Fibroblast of lung (primary cell): ENCODE measurements at regions not wholly inside any gene's neighbourhood (a gene's known extent, or its start where the extent isn't known, plus 50 kb on each side); places are given as distances from the start of the nearest gene placed in this dataset.

Source experiments
- DNase-seq, 2 donors: peaks; one replicate each; pipeline versions ENCODE4 v3.0.0 to v3.0.0-alpha.2; 2010; ENCODE audit warnings: low read depth in 2 of 2
- H2AFZ ChIP-seq: 2 replicates; pipeline ENCODE4 v1.5.1; 2012; ENCODE audit warnings: low read length, control low read depth, inconsistent platforms
- H3K27ac ChIP-seq: 2 replicates; pipeline ENCODE4 v1.5.1; 2011; ENCODE audit warnings: low read length, control low read depth; ENCODE audit not compliant: insufficient read depth
- H3K27me3 ChIP-seq: 2 replicates; pipeline ENCODE4 v1.5.1; 2011; ENCODE audit warnings: mild to moderate bottlenecking, low read length; ENCODE audit not compliant: control insufficient read depth, insufficient read depth
- H3K36me3 ChIP-seq: 2 replicates; pipeline ENCODE4 v1.5.1; 2011; ENCODE audit warnings: low read length; ENCODE audit not compliant: control insufficient read depth, insufficient read depth
- H3K4me1 ChIP-seq: 2 replicates; pipeline ENCODE4 v1.5.1; 2011; ENCODE audit warnings: low read length; ENCODE audit not compliant: control insufficient read depth, insufficient read depth; ENCODE audit errors: extremely low read depth
- H3K4me2 ChIP-seq: 2 replicates; pipeline ENCODE4 v1.5.1; 2011; ENCODE audit warnings: low read length, control low read depth; ENCODE audit not compliant: insufficient read depth; ENCODE audit errors: extremely low read depth
- H3K4me3 ChIP-seq, 4 experiments: fragments of 200-600 bp in 1 of 4; sonication (generic) in 1 of 4; replicated peaks in 1 of 4; 2 replicates each; pipeline ENCODE4 v1.5.1; 2011 to 2016; ENCODE audit warnings: low read length in 4 of 4, low read depth in 3 of 4, mild to moderate bottlenecking in 3 of 4, control low read depth in 2 of 4, inconsistent platforms in 1 of 4, mixed read lengths in 1 of 4; ENCODE audit not compliant: insufficient read depth in 1 of 4; ENCODE audit errors: control extremely low read depth in 1 of 4
- H3K79me2 ChIP-seq: 2 replicates; pipeline ENCODE4 v1.5.1; 2012; ENCODE audit warnings: mild to moderate bottlenecking, low read length, inconsistent platforms; ENCODE audit not compliant: control insufficient read depth, insufficient read depth
- H3K9ac ChIP-seq: 2 replicates; pipeline ENCODE4 v1.5.1; 2011; ENCODE audit warnings: mild to moderate bottlenecking, low read length, control low read depth; ENCODE audit not compliant: insufficient read depth
- H3K9me3 ChIP-seq: 2 replicates; pipeline ENCODE4 v1.5.1; 2012; ENCODE audit warnings: low read depth, low read length; ENCODE audit not compliant: control insufficient read depth, insufficient read depth
- H4K20me1 ChIP-seq: 2 replicates; pipeline ENCODE4 v1.5.1; 2011; ENCODE audit warnings: low read length; ENCODE audit not compliant: control insufficient read depth, insufficient read depth; ENCODE audit errors: extremely low read depth
- EZH2 ChIP-seq: IDR thresholded peaks from 2 replicates; pipeline ENCODE4 v1.5.1; 2012; ENCODE audit warnings: low read length, control low read depth, mild to moderate bottlenecking; ENCODE audit errors: missing control alignments
- TF ChIP-seq, protein P1 (sequence below), 2 donors: IDR thresholded peaks in 1 of 2; conservative IDR thresholded peaks in 1 of 2; 1 replicate in 1 of 2; 2 replicates in 1 of 2; pipeline ENCODE4 v1.5.1; 2011 to 2012; ENCODE audit warnings: low read length in 2 of 2, control low read depth in 1 of 2, inconsistent platforms in 1 of 2, low read depth in 1 of 2, mild to moderate bottlenecking in 1 of 2

DNA sequence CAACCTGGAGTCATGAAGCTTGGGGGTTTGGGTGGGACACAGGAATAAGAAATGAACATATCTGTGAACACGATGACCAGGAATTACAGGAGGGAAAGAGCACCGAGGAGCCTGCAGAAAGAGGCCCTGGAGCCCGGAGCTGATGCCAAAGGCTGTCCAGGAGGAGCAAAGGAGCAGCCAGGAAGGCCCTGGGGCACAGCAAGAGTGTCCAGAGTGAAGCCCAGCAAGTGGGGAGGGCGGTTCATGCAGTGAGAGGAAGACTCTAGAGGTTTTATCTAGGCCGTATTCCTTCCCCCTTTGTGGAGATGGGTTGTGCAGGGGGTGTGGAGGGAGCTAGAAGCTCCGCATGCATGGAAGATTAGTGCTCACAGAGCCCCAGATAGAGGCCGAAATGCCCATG is 318.4 kb downstream of the GADD45G start:
- Histone ChIP-seq H3K9ac (no peak overlapping the region), H2AFZ (no peak overlapping the region), H4K20me1 (no peaks in the 10 kb centered on the region), H3K9me3 (no peaks in the 10 kb centered on the region), H3K27ac (no peak overlapping the region), H3K36me3 (no peaks in the 10 kb centered on the region), H3K27me3 (peaks cover 3% of the 10 kb centered on the region), H3K79me2 (no peaks in the 10 kb centered on the region), H3K4me2 (no peak overlapping the region), H3K4me3 (no peak overlapping the region), H3K4me1 (no peaks in the 10 kb centered on the region)
- no peak for TF ChIP-seq EZH2
- TF ChIP-seq, protein P1, sequence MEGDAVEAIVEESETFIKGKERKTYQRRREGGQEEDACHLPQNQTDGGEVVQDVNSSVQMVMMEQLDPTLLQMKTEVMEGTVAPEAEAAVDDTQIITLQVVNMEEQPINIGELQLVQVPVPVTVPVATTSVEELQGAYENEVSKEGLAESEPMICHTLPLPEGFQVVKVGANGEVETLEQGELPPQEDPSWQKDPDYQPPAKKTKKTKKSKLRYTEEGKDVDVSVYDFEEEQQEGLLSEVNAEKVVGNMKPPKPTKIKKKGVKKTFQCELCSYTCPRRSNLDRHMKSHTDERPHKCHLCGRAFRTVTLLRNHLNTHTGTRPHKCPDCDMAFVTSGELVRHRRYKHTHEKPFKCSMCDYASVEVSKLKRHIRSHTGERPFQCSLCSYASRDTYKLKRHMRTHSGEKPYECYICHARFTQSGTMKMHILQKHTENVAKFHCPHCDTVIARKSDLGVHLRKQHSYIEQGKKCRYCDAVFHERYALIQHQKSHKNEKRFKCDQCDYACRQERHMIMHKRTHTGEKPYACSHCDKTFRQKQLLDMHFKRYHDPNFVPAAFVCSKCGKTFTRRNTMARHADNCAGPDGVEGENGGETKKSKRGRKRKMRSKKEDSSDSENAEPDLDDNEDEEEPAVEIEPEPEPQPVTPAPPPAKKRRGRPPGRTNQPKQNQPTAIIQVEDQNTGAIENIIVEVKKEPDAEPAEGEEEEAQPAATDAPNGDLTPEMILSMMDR (conservative IDR thresholded peaks at IDR 0.05 in 1 of 2, IDR thresholded peaks at IDR 0.05 in 1 of 2; ENCODE audit: low read depth in 1 of 2, low read length in 2 of 2) = no peak
- no peak for DNase-seq

DNA sequence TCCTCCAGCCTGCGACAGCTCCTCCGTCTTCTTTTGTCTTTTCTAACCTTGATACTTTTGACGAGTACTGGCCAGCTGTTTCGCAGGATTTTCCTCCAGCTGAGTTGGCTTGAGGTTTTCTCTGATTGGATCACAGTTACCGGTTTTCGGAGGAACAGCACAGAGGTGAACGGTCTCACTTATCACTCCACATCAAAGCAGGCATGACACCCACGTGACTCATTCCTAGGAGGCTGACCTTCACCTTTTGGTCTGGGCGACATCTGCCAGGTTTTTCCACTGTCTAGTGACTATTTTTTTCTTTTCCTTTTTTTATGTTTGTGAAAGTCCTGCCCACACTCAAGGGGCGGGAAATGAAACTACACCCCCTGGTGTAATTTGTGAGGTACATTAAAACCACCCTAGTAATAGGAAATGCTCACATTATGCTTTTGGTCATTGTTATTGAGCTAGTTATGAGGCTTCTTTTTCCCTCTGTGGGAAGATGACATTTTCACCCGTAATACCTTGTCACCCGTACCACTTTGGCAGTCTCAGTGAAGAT is 319.2 kb downstream of the GADD45G start:
- H3K9ac ChIP-seq = no peak overlapping the region
- H3K36me3 ChIP-seq = no peaks in the 10 kb centered on the region
- DNase-seq = peak; percentile 7 to 48
- no peak overlapping the region for H3K4me2 ChIP-seq
- no peak overlapping the region for H3K4me3 ChIP-seq
- H3K4me1 ChIP-seq = no peaks in the 10 kb centered on the region
- H3K27me3 ChIP-seq = peaks cover 3% of the 10 kb centered on the region
- H3K27ac ChIP-seq = no peak overlapping the region
- H3K79me2 ChIP-seq = no peaks in the 10 kb centered on the region
- H2AFZ ChIP-seq = no peak overlapping the region
- TF ChIP-seq EZH2 = no peak
- TF ChIP-seq, protein P1 (conservative IDR thresholded peaks at IDR 0.05 in 1 of 2, IDR thresholded peaks at IDR 0.05 in 1 of 2; ENCODE audit: low read depth in 1 of 2, low read length in 2 of 2) = peak in 1 of 2 donors; percentile 3
- H4K20me1 ChIP-seq = no peaks in the 10 kb centered on the region
- H3K9me3 ChIP-seq = no peaks in the 10 kb centered on the region

DNA sequence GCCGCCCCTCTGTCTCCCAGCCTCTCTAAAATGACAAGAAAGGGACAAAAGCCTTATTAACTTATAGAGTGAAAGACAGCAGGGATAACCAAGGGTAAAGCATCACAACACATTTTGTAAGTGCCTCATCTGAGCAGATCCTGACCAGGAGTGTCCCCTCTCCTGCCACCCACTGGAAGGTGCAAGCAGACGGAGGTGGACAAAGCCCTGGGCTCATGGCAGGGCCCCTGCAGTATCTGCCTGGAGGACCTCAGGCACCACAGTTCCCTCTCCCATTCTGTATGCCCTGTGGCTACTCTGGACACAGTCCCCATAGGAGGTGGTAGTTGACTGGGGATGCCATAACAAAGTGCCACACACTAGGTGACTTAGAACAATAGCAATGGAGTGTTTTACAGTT is 319.8 kb downstream of the GADD45G start:
- H3K27ac ChIP-seq = no peak overlapping the region
- TF ChIP-seq, protein P1 (conservative IDR thresholded peaks at IDR 0.05 in 1 of 2, IDR thresholded peaks at IDR 0.05 in 1 of 2; ENCODE audit: low read depth in 1 of 2, low read length in 2 of 2) = no peak
- no peak for TF ChIP-seq EZH2
- no peaks in the 10 kb centered on the region for H3K9me3 ChIP-seq
- no peak for DNase-seq
- H3K36me3 ChIP-seq = no peaks in the 10 kb centered on the region
- no peaks in the 10 kb centered on the region for H3K79me2 ChIP-seq
- no peaks in the 10 kb centered on the region for H4K20me1 ChIP-seq
- H3K9ac ChIP-seq = no peak overlapping the region
- H3K4me3 ChIP-seq = no peak overlapping the region
- no peak overlapping the region for H2AFZ ChIP-seq
- H3K27me3 ChIP-seq = peaks cover 3% of the 10 kb centered on the region
- H3K4me1 ChIP-seq = peaks cover 2% of the 10 kb centered on the region
- H3K4me2 ChIP-seq = no peak overlapping the region
